ENCODE measurements at regions not wholly inside any gene's neighbourhood (a gene's known extent, or its start where the extent isn't known, plus 50 kb on each side); places are given as distances from the start of the nearest gene placed in this dataset.
"Not testable (repeated sequence)": the region's sequence is repeated elsewhere in the genome, so short reads cannot be mapped to it uniquely, and the experiment has no call there.

DNA sequence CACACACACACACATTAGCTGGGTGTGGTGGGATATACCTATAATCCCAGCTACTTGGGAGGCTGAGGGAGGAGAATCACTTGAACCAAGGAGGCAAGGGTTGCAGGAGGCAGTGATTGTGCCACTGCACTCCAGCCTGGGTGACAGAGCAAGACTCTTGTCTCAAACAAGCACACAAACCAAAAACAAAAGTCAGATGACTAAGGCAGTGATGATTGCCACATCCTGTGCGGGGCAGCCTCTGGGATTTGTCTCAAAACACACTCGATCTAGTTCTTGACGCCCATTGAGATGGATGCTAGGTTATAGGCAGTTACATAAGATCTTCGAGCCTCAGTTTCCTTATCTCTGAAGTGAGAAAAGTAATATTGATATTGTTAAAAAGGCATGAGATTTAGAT is 57.8 kb upstream of the NBPF8 start:
- DNase-seq (ENCODE audit: low read depth in 2 of 2), result peak in 1 of 2 donors; percentile 36

DNA sequence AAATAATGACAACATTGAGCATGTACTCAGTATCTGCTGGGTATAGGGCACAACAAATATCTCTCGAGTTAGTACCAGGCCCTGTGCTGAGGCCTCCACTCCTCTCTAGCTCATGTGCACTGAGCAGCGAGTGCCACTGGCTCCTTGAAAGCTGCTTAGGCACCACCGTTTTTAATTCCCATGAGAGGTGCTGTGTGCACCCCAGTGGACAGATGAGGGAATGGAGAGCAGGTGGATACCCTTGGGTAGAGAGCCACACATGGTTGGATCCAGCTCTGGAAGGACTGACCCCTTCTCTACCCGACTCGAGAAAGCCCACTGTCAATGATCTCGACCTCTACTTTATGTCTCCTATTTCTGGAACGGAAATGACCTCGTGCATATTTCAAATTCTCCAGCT is 58.7 kb upstream of the NBPF8 start:
- not testable (repeated sequence) for DNase-seq (ENCODE audit: low read depth in 2 of 2)

DNA sequence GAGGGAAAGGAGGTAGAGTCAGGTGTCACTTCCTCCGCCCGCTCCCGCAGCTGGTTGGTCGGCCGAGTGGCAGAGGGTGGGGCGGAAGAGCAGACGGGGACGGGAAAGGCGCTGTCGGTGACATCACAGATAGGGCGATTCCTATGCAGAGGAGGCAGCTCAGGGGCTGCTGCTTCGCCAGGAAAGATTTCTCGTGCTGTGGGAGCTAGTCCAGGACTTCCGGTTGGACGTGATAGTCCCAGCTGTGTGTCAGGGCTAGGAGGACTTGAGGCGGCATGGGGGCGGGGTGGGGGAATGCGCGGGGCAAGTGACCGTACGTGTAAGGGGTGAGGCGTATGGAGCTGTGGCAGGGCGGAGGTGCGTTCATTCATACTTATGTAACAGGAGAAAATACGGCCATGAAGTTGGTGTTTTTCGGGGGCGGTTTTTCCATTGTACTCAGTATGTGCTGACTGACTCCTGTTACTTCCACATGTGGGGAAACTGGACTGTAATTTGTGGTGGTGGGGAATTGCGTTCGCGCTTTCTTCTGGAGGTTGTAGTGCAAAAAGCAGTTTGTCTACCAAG is 60.1 kb upstream of the NBPF8 start:
- DNase-seq (ENCODE audit: low read depth in 2 of 2), result peak in 1 of 2 donors; percentile 49

DNA sequence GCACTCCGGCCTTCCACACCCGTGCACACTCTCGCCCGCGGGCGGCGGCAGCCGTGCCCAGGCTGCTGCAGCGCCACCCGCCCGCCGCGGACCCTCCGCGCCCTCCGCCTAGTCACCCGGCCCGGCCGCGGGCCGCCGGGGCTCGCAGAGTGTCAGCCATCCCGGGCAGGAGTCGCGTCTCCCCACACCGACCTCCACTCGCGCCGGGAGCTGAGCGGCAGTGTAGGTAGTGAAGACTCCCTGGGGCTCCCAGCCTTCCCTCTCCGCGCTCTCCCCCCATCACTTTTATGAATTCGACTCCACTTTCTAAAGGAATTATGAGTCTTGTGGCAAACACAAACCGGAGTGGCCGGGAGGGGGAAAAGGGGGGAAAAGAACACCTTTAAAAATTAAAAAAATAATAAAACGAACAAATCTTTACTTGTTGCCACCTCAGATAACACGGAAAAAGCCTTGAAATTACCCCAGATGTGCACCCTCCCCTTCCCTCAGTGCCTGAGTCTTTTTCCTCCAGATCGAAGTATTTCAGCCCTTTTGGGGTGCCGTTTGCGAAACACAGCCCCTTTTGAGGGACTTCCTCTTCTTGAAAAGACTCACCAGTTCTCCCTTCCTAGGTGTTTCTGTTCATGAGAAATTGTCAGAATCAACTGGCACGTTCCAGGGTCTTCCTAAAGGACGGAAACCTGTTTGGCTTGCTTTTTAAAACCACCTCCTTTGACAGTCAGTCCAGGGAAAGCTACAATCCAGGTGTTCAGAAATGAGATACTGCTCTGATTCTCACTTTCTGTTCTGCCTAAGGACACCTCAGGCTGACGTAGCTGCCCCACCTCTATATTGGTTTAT is 72.4 kb upstream of the NBPF8 start:
- DNase-seq (ENCODE audit: low read depth in 2 of 2), result not testable (repeated sequence)

DNA sequence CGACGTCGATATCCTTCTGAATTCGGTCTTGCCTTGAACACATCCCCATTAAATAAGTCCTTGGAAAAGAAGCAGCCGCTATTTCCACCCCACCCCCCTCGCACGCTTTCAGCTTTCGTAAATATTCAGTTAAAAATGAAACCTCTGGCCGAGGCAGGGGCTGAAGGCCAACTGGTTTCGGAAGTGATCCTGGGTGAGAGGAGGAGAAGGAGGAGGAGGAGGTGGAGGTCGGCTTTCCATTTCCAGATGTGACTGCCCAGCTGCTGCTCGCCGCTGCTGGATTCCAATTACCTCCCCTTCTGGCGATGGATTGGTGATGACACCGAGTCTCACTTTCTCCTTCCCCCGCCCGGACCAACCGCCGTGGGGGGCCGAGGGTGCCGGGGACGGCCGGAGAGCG is 73.1 kb upstream of the NBPF8 start:
- DNase-seq (ENCODE audit: low read depth in 2 of 2), result not testable (repeated sequence)

DNA sequence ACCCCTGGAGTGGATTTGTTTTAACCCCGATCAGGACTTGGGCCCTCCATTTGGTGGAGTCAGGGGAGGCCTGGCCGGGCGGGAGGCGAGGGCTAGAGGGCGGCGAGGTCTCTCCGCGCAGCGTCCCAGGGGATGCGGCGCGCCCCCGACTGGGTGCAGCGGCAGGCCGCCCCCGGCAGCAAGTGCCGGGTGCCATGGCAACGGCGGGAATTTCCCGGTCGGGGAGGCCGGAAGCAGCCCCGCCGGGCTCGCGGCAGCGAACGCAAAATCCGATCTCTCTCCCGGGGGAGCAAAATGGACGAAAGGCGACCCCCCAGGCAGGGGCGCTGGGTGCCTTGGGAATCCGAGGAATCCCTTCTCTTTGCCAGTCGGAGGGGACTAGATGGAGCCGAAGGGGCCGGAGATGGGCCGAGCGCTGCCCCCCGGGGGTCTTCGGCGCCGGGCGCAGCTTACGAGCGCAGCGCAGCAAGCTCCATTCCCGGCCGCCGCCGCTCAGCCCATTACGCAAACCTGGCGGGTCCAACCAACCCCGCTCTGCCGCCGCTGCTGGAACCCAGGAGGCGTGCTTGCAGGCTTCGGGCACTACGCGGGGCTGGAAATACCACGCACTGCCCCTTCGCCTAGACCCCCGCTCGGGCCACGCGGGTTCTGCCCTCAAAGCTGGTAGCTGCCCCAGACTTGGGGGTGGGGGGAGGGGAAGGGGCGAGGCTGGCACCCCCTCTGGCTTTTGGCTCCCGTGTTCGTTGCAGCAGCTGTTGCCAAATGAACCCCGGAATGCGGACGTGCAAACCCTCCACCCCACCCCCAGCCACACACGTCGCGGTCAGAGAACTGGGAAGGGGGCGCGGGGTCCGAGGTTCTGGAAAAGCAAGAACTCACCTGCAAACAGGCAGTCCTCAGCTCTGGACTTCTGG is 73.7 kb upstream of the NBPF8 start:
- DNase-seq (ENCODE audit: low read depth in 2 of 2), result peak in 1 of 2 donors; percentile 20

DNA sequence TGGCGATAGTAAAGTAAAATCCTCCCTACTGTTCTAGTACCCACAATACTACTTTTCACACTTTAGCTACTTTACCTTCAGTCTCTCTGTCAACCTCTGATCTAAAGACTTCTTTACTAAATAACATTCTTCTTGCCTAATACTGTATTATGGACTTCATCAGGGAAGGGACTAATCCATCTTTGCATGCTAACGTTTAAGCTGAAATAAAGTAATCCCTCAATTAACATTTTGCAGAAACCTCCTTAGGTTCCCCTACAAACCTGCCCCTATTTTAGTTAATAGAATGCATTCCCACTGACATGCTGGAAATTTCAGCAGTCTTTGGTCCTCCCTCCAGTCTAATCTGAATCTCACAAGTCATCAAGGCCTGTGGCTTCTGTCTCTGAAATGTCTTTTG is 99.1 kb upstream of the NBPF8 start:
- not testable (repeated sequence) for DNase-seq (ENCODE audit: low read depth in 2 of 2)

DNA sequence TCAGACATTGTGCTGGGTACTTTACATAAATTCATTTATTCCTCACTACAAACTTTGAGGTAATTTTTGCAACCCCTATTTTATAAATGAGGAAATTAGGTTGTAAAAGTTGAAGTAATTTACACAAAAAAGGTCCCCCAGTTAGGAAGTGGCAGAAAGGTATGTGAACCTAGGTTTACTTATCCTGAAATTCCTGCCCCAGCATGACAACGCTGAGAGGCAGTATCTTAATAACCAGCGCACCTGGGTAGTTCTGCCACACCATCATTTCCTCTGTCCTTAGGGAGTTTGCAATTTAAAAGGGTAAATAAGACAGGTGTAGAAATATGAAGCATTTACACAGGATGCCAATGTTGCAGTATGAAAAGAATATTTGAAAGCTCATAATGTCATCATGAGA is 102.9 kb upstream of the NBPF8 start:
- not testable (repeated sequence) for DNase-seq (ENCODE audit: low read depth in 2 of 2)

DNA sequence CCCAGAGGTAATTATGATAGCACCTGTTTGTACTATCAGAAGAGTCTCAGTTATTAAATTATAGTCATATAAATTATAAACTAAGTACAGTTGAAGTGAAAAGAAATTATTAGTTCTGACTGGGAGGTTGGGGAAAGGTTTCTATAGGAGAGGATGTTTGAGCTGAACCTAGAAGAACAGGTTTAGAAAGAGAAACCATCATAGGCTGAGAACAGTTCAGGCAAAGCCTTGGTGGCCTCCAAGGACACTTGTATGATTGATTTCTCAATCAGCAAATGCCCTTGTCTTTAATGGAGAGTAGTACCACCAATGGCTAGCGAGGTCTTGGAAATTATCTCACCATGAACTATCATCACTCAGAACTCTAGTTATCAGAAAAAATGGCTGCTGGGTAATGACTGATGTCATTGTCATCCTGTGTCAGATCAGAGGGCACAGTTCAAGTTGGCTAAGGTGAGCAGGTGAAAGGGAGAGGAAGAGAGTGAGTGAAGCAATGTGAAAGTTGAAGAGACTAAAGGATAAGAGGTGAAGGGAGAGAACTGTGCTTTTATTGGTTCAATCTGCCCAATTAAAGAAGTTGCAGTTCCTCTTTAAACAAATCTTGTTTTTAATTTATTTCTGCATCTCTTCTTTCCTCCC is 105.8 kb upstream of the NBPF8 start:
- DNase-seq (ENCODE audit: low read depth in 2 of 2), result not testable (repeated sequence)

DNA sequence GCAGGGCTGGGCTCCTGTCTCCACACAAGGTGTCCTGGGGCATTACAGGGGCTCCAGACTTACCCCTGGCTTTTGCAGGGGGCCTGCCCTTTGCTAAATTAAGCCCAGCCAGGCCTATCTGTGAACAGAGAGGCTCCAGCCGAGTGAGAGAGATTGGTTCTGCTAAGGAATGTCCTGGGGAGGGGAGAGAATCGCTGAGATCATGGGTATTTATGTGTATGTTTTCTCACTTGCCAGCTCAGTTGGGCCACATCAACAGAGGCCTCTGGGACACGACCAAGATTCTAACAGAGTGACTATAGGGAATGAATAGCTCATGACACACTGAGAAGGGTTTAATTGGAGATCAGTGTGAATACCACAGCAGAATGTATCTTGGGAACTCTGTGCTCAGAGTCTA is 109.8 kb upstream of the NBPF8 start:
- not testable (repeated sequence) for DNase-seq (ENCODE audit: low read depth in 2 of 2)

DNA sequence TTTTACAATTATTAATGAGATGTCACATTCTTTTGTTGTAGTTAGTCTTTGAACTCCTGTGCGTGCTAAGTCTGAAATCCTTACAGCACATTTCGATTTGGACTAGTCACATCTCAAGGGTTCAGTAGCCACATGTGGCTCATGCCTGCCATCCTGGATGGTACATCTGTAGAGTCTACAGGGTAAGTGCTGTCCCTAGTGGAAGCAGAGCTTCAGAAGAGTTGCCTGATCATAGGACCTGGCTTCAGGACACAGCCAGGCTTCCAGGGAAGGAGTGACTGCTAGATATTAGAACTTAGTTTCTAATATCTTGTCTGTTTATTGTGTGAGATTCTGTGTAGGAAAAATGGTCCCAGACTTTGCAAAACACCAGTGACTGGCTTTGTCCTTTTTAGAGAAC is 110.5 kb upstream of the NBPF8 start:
- not testable (repeated sequence) for DNase-seq (ENCODE audit: low read depth in 2 of 2)

DNA sequence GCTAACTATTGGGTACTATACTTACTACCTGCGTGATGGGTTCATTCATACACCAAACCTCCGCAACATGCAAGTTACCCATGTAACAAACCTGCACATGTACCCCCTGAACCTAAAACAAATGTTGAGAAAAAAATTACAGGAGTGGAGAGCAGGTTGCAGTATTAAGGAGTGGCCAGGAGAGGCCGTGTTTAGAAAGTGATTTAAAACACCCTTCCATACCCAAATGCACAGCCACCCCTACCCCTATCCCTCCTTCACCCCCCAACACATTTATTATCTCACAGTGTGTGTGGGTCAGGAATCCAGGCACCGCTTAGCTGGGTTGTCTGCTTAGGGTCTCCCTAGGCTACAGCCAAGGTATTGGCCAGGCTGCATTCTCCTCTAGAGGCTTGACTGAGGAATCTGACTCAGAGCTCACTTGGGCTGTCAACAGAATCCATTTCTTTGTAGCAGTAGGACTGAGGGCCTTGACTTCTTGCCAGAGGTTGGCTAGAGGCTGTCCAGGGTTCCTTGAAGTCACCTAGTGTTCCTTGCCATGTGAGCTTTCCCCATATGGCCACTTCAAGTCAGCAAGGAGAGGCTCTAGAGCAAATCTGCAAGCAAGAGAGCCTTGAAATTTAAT is 115.3 kb upstream of the NBPF8 start:
- not testable (repeated sequence) for DNase-seq (ENCODE audit: low read depth in 2 of 2)

DNA sequence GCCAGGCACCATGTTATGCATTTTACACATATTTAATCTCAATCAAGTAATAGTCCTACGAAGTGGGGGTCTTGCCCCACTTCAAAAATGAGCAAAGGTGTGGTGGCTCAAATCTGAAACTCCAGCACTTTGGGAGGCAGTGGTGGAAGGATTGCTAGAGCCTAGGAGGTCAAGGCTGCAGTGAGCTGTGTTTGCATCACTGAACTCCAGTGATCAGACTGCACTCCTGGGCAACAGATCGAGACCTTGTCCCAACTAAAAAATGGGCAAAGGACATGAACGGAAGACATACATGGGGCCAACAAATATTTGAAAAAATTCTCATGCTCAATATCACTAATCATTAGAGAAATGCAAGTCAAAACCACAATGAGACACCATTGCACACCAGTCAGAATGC is 116.3 kb upstream of the NBPF8 start:
- DNase-seq (ENCODE audit: low read depth in 2 of 2), result not testable (repeated sequence)

DNA sequence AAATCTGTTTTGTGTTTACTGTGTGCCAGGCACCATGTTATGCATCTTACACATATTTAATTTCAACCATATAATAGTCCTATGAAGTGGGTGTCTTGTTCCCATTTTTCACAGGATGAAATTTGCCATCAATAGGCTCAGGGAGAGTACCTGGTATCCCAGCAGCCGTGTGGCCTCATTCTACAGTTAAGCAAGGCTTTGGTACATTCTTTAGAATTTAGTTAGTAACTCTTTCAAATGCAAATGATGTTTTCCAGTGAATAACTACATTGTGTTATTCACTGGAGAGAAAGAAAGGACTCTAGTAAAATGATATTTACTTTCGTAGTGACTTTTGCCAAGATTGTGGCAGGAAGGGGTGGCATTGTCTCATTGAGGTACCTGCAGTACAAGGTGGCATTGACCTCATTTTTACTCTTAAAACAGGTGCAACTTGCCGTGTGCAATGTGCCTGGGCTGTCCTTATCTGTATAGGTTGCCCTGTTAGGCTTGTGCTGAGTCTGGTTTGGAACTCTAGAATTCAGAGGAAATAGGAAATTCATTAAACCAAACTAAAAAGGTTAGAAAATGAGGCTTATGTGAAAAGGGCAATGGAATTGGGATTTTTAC is 117.4 kb upstream of the NBPF8 start:
- not testable (repeated sequence) for DNase-seq (ENCODE audit: low read depth in 2 of 2)

DNA sequence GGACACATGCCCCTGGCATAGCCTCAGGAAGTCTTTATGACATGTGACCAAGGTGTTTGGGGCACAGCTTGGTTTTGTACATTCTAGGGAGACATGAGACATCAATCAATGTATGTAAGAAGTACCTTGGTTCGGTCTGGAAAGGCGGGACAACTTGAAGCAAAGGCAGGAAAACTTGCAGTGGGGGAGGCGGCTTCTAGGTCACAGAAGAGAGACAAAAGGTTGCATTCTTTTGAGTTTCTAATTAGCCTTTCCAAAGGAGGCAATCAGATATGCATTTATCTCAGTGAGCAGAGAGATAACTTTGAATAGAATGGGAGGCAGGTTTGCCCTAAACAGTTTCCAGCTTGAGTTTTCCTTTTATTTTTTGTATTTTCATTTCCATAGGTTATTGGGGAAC is 113.8 kb upstream of the SEC22B start:
- not testable (repeated sequence) for DNase-seq (ENCODE audit: low read depth in 2 of 2)

DNA sequence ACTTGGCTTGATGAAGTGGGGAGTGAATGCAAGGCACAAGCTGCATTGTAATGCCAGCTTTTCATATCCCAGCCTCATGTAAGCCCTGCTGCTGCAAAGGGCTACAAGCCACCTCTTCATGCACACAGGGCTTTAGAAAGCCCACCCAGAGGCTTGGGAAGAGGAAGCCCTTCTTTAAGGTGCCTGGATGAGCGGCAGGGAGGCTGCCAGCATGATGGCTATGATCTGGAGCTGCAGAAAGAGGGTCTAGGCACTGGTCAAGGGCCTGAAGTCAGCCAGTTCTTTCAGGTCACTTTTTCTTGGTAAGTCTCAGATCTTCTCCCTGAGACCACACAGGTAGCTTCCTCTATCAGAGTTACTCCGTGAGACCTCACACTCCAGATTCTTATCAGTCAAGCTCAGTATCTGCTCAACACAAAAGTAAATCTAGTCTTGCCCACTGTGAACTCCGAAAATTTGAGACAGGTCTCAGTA is 113.3 kb upstream of the SEC22B start:
- DNase-seq (ENCODE audit: low read depth in 2 of 2), result not testable (repeated sequence)

DNA sequence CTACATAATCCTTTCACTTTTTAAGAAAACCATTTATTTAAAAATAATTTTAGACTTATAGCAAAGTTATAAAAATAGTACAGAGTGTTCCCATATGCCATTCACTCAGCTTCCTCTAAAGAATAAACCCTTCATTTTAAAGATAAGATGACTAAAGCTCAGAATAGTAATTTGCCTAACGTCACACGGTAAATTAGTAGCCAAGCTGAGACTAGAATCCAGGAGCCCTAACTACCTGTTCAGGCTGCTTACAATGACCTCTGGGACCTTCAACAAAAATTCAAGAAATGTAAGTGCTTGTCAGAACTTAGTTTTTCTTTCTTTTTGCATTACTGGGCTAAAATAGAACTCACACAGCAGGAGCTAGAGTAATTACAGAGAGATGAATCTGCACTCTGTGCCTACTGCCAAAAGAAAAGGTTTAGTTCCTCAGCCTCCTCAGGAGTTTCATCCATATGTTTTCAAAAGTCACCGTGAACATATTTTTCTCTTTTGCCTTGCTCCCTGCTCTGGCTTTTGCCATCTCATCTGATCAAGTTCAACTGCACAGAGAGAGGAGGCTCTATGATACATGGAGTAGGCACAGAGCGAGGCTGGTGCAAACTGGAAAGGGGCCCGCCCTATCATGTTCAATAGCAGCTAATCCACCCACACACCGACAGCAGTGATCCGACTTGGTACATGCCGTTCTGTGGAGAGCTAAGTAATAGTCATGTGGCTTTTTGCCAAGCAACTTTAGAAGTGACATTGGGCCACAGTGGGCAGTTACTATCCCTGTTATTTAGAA is 112.7 kb upstream of the SEC22B start:
- not testable (repeated sequence) for DNase-seq (ENCODE audit: low read depth in 2 of 2)

DNA sequence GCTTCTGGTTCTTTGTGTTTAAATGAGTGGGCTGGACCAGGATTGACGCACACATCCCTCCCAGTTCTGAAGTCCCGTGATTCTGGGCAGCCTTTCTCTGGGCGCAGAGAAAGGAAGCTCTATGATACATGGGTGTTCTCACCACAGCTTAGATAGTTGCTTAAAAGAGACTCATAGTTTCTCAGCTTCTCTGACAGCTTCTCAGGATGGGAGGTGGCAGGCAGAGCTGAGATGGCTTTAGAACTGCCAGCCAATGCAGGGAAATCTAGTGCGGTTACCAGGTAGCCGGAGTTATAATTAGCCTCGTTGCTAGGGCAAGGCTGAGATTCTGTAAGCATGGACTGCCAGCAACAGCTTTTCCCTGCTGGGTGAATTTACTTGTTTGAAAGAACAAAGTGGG is 111.8 kb upstream of the SEC22B start:
- DNase-seq (ENCODE audit: low read depth in 2 of 2), result not testable (repeated sequence)

DNA sequence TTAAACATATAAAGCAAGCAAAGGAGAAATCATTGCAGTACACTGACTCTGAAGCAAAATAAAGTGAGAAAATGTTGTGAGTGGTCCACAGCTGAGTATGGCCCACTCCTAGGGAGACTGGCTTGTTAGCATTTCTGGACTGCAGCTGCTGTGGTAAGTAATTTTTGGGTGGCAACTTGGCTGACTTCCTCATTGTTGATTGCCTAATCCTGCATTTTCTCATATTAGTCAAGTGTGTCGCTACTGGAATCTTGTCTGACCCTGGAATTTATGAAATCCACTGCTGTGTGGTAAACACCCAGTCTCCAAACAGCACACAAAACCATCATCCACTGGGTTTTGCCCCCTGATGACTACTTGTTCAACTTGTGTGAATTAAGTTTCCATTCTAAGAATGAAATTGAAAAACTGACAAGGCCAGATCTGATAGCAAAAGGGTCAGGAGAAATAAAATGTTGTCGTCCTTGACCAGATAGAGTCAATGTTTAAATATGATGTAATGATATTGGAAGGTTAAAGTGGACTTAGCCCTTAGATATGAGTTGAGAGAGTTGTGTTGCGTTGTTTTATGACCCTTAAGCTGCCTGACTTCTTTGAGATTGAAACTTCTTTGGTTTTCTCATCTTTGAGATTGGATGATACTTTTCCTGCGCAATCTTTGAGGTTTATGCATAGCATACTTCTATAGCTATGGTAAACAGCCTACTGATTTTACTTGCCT is 106.6 kb upstream of the SEC22B start:
- not testable (repeated sequence) for DNase-seq (ENCODE audit: low read depth in 2 of 2)
